ENCODE measurements at regions not wholly inside any gene's neighbourhood (a gene's known extent, or its start where the extent isn't known, plus 50 kb on each side); places are given as distances from the start of the nearest gene placed in this dataset.

DNA sequence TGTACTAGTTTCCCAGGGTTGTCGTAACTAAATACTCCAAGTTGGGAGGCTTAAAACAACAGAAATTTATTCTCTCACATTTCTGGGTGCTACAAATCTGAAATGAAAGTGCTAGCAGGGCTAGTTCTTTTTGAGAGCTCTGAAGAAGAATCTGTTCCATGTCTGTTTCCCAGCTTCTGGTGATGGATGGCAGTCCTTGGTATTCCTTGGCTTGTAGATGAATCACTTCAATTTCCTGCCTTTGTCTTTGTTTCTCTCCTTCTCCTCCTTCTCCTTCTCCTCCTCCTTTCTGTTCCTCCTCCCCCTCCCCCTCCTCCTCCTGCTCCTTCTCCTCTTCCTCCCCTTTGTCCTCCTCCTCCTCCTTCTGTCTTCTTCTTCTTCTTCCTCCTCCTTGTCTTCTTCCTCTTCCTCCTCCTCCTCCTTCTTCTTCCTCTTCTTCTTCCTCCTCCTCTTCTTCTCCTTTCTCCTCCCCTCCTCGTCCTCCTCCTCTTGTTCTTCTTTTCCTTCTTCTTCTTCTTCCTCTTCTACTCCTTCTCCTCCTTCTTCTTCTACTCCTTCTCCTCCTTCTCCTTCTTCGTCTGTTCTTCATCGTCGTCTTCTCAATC lies 104.7 kb upstream of the ANKRD55 start:
- DNase-seq: no peak

DNA sequence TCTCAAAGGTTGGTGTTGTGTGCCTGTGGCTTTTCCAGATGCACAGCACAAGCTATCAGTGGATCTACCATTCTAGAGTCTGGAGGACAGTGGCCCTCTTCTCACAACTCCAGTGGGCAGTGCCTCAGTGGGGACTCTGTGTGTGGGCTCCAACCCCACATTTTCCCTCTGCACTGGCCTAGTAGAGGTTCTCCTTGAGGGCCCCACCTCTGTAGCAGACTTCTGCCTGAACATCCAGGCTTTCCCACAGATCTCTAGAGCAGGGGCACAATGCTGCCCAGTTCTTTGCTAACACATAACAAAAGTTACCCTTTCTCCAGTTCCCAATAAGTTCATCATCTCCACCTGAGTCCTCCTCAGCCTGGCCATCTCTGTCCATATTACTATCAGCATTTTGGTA lies 102.1 kb upstream of the ANKRD55 start:
- DNase-seq: no peak

DNA sequence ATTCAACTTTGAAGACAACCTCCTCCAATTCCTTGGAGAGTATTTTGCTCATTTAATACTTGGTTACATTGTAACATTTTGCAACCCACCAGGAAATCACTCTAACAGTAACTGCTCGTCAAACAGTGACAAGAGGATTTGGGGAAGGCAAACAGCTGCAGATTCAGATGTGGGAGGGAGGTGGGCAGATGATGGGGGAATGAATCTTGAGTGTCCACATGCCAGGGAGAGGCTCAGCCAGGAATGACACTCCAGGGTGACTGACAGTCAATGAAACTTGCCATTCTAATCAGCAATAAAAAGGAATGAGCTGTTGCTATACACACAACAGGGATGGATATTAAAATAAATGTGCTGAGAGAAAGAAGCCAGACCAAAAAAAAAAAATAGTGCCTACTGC lies 97.7 kb upstream of the ANKRD55 start:
- no peak for DNase-seq

DNA sequence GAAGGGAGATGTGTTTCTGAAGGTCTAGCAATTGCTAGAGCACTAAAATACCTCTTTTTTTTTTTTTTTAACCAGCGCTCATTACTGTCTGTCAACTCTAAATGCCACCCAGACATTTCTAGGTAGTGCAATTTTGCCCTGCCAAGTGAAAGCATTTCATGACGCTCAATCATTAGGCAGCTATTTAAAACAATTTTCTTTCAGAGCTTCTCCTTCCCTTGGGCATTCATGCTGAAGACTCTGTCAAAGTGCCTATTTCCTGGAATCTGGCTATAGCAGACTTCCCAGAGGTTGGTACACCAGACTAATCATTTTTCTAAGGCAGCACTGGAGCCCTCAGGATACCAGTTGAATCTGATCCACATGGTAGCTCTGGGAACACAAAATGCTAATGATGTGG lies 97.0 kb upstream of the ANKRD55 start:
- no peak for DNase-seq

DNA sequence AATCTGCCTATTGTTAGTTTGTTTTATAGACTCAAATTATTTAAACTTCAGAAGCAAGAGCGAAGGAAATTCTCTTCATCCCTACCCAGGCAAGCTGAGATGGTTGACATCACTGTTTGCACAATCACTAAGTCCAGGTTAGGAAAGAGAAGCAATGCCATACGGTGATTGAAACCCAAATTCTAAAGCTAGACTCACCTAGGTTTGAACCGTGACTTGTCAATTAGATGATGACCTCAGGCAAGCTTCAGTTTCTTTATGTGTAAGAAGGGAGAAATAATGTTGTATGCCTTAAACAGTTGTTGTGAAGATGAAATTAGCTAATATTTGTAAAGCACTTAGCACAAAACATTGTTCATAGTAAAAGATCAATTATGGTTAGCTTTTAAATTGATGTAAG lies 96.5 kb upstream of the ANKRD55 start:
- DNase-seq: no peak

DNA sequence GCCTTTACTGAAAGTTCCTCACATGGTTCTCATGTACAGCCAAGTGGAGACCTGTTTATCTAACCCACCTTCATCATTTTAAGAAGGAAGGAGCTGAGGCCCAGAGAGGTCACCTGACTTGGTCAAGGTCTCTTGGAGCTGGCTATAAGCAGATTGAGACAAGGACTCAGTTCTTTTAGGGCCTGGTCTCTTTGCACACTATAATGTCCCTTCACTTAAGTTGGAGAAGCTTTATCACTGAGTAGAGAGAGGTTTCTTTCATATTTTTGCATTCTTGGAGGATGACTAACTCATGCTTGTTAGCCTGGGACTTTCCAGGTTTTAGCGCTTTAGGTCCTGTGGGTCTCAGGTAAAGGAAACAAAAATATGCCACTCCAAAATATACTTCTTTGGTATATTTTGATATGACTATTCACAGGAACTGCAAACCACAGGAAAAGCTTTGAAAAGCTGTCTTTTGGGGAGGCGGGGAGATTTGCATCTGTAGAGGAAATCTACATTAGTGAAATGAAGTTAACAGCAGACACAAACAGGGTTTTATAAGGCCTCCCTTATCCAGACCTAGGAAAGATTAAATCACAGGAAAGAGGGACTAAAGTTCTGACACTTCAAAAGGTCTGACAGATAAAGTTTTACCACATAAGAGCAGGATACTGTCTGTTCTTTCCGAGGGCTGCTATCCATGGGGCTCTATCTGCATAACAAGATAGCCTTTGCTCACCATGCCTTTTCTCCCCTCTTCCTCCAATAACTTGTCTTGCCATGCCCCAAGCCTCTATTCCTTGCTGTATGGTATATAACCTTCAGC lies 95.8 kb upstream of the ANKRD55 start:
- no peak for DNase-seq

DNA sequence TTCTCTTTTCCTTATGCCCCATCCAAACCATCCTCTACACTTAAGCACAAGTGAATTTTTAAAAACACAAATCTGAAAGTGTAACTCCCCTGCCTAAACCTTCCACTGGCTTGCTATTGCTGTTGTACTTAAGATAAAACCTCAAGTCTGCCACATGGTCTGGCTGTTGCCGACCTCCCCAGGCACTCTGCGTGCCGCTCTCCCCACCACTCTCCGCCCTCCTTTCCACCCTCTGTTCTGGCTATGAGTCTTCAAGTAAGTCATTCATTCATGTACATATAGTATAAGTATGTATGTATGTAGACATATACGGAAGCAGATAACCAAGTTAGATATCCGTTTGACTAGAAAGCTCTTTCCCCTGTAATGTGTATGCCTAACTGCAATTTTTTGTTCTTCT lies 94.7 kb upstream of the ANKRD55 start:
- no peak for DNase-seq

DNA sequence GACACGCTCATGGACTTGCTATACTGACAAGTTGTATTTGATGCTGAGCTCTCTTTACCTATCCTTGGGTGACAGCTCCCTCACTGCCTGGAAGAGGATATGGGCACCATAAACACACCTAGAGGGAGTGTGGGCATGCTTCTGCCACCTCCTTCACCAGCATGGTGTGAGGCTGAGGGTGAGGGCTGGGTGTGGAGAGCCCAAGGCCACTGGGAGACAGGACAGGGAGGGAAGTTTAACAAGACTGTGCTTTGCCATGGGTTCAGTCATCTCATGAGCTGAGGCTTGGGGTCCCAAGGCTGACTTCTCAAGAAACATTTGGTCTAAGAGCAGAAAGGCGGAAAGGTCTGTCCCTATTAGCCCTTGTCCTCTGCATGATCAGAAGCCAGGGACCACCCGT lies 93.6 kb upstream of the ANKRD55 start:
- no peak for DNase-seq

DNA sequence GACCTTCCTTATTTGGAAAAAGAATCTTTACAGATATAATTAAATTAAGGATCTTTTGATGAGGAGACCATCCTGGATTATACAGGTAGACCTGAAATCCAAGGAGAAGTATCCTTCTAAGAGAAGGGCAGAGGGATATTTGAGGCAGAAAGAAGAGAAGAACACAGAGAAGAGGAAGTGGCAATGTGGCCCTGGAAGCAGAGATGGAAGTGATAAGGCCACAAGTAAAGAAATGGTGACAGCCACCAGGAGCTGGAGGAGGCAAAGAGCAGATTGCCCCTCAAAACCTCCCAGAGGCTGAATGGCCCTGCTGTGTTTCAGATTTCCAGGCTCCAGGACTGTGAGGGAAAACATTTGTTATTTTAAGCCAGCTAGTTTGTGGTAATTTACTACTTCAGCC lies 93.0 kb upstream of the ANKRD55 start:
- no peak for DNase-seq

DNA sequence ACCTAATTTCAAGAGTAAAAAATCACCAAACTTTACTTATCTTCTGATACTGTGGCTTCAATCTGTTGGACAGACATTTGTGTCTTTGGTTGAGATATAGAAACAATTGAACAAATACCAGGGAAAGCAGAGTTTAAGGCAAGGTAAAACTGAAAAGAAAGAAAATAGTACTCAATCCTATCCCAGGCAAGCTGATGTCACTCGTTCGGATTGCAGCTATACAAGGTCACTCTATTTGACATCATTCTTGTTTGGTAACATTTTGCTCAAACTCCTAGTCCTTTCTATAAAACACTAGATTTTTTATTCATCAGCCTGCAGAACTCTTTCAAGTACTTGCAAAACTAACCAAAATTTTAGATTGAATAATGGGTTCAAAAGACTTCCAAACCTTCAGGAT lies 91.9 kb upstream of the ANKRD55 start:
- DNase-seq: no peak

DNA sequence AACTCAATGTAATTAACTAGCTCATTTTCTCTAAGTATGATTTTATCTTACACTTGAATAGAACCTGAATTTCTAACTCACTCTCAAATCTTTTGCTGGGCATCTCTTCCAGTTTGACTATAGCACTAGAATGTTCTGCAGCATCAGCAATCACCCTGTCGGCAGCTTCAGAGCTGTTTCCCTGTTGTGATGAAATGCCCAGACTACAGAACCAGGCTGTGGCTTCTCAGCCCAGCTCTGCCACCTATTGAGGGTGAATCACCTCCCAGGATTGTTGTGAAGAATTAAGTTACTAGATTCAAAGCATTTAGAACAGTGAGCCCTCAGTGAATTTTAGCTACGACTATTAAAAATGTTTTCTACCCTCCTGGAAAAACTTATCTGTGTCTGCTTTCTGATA lies 90.4 kb upstream of the ANKRD55 start:
- no peak for DNase-seq

DNA sequence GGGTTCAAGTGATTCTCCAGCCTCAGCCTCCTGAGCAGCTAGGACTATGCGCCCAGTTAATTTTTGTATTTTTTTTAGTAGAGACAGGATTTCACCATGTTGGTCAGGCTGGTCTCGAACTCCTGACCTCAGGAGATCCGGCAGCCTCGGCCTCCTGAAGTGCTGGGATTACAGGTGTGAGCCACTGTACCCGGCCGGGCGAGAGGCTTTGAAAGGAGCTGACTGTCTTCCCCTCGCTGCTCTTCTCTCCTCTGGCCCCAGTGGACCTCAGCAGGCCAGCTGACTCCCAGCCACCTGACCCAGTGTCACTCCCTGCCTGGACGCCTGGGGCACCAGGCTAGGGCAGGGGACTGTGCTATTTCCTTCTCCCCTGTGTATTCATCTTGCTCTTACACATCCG lies 89.5 kb upstream of the ANKRD55 start:
- DNase-seq: no peak

DNA sequence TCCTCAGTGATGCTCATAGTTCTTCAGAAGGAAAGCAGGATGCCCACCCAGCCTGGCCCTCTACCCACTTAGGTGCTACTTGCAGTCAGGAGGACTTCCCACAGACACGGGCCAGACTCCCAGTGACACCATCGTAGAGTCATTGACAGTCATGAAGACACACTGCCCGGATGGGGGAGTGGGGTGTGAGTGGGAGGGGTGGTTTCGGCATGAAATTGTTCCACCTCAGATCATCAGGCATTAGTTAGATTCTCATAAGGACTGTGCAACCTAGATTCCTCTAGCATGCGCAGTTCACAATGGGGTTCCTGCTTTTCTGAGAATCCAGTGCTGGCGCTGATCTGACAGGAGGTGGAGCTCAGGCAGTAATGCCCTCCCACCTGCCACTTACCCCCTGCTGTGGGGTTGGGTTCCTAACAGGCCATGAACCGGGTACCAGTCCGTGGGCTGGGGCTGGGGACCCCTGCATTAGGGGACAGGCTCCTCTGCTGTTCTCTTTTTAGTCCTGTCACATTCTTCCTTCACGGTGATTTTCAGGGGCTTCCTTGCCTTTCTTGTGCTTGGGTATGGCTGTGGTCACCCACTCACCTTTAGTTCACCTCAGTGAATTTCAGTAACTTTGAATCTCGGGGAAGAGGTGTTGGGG lies 88.2 kb upstream of the ANKRD55 start:
- DNase-seq: no peak

DNA sequence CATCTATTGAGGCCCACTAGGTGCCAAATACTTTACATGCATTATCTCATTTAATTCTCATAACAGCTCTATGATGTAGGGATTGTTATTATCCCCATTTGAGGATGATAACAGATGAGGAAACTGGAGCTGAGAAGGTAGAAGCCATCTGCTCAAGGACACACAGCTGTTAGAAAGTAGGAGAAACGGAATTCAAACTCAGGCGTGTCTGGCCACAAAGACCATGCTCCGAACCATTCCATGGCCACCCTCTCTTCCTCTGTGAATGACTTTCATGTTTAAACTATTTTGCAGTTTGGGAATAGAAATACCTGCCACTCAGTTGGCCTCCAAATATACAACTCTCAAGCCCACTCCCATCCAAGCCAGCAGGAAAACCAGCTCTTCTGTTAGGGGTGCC lies 87.6 kb upstream of the ANKRD55 start:
- no peak for DNase-seq

DNA sequence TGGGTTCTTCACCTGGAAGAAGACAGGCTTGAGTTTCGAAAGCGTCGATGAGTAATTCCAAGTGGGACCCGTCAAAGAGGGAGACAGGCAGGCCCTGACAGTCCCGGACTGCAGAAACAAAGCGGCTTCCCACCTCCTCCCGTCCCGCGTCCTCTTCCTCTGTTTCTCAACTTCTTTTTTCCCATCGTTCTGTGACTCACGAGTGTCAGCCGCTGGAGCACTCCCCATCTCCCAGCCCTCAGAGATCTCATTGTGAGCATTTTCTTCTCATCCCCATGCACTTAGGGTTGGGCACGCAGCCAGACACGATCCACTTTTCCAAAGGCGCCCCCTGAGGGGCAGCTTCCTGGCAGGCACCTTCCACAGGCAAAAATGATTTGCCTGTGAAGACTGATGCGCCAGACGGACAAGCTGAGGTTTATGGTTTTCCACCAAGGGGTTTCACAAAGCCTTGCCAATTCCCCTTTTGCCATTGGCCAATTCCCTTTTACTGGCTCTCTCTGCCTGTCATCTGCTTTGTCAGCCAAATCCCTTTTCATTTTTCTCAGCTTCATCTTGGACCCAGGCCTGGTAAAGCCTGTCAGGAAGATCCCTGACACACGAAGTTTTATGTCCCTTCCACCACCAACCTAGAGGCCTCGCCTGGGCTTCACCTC lies 86.5 kb upstream of the ANKRD55 start:
- no peak for DNase-seq

DNA sequence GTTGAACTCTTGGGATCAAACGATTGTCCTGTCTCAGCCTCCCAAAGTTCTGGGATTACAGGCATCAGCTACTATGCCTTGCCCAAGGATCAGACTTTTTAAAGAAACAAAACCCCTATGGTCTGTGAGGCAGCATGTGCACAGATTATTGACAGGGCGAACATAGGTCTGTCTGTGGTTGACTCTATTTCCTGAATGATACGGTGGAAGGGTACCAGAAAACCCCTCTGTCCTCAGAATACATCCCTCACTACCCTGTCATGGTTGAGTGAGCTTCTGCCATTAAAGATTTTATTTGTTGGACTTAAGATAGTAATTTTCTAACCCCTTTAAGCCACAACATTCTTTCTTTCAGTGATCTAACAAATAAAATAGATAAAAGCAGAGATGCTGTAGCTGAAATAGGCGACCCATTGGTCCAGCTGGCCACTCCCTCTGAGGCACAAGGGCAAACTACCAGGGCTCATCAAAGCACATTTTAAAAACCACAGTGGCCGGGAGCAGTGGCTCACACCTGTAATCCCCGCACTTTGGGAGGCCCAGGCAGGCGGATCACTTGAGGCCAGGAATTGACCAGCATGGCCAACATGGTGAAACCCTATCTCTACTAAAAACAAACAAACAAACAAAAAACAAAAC lies 84.9 kb upstream of the ANKRD55 start:
- no peak for DNase-seq

DNA sequence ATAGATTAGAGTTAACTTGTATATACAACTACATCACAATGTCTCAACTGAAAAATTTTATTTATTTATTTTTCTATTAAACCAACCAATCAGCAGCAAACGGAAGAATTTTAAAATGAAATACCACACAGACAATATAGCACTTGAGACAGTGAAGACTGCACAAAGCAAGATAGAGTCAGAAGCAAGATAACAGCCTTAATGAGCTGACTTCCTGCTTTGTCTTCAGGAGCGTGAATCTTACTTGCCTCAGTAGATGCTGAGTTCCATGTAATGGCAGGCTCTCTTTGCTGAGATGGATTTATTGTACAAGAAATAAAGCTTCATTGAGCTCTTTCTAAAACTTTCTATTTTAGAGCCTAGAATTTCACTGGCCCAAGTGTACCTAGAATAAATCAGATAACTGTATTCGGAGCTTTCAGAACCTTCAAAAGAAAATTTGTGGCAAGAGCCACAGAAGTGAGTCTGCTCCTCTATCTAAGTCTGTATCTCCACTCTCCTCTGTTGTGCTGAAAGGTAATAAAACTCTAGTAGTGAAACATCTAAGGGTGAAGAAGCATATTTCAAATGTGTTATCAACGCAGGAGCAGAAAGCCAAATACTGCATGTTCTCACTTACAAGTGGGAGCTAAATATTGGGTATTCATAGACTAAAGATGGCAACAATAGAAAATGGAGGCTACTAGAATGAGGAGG lies 83.3 kb upstream of the ANKRD55 start:
- DNase-seq: no peak

DNA sequence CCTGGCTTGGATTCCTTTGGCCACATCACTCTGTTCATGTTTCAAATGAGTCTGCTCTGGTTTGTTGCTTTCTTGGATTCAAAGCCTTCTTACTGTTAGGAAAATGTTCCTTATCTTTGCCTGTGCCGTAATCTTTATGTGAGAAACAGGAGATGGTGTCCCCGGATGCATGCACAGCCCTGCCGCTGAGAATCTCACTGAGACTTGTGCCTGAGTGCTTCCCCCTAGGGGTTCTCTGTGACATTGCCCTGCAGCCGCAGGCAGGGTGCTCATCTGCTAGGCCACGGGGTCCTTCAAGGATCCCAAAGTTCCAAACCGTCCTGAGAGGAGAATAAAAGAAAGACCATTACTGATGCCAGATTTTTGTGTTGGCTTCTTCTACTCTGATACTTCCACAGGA lies 81.4 kb upstream of the ANKRD55 start:
- DNase-seq: no peak

DNA sequence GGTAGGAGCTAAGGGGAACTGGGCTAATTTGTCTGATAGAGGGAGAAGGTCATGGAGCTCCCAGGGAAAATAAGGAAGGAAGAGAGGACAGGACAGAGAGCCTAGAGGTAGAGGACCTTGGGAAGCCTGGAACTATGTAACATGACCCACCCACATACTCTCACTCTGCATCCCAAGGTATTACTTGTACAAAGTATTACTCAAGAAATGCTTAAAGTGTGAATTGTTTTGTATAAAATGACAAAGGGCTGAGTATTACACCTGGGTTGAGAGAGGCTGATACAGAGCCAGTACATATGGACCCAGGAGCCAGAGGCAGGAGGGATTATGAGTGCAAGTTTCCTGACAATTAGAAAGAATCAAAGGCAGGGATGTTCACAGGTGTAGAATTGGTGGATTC lies 80.5 kb upstream of the ANKRD55 start:
- DNase-seq: no peak

DNA sequence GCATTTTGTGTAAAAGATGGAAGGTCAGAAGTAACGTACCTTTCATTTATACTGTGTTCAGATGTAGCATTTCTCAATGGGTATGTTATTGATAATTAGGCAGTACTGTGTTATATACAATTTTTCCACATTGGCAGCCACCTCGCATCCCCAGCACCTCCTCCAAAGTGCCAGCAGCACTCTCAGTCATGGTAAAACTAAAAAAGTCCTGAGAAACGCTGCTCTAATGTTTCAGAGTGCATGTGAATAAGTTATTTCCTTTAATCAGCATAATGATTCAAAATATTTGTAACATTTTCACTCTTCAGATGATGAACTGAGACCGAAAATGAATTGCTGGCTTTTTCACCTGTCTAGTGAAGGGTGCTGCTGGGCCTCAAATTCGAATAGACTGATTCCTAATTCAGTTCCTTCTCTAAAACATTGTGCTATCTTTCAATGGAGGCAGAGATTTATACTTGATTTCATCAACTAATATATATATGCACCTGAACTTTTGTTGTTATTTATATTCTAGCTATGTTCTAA lies 79.9 kb upstream of the ANKRD55 start:
- DNase-seq: no peak

DNA sequence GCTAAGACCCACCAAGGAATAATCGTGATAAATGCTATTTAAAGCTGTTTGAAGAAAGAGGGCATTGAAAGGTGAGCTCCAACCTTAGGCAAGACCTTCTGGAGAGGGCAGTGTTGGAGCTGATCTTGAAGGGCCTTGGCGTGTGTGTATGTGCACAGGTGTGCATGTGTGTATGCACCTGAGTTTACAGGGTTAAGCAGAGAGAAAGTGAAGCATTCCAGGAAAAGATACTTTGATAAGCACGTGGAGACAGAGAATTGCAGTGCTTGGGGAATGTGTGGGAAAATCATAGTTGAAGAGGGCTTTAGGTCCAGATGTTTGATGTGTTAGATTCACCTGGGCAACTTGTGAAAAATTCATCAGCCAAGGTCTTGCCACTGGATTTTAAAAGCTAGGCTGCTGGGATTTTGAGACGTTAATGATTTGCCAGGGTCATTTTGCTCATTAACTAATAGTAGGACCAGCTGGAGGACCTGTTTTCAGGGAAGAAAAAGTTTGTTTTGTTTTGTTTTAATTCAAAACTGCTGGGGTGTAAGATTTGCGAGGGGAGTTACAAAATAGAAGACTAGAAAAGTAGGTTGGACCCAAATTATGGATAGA lies 78.3 kb upstream of the ANKRD55 start:
- no peak for DNase-seq

DNA sequence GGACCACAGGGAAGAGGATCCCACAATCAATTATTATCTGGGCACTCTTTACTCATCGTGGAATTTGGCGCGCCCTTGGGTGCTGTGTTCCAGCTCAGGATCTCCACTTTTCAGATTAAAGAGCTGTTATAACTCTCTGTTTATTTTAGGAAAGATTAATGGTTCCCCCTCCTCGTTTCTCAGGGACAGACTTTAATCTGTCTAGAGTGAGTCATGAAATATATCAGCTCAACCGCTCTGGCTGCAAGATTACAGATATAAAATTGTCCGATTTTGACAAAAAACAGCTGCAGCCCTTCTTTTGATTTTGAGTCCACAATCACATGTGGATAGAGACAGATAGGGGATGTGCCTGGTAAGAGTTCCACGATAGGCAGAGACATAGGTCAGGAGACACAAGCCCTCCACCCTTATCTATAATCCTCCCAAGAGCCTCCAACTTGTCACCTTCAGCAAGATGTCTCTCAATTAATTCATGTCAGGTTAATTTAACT lies 77.6 kb upstream of the ANKRD55 start:
- DNase-seq: no peak
